Karpas-422 (cell line): ENCODE measurements at regions not wholly inside any gene's neighbourhood (a gene's known extent, or its start where the extent isn't known, plus 50 kb on each side); places are given as distances from the start of the nearest gene placed in this dataset.

Experiments used
- DNase-seq: peaks from one replicate; pipeline ENCODE4 v3.0.0-alpha.2; 2015
- H2AFZ ChIP-seq: fragments of 200-600 bp; sonication (generic); 2 replicates; pipeline ENCODE4 v1.6.1; 2014; ENCODE audit warnings: antibody characterized with exemption, low read length, mixed read lengths
- H3K27ac ChIP-seq: fragments of 200-600 bp; sonication (generic); 2 replicates; pipeline ENCODE4 v1.5.1; 2014; ENCODE audit warnings: mild to moderate bottlenecking, low read length, moderate library complexity
- H3K27me3 ChIP-seq: fragments of 200-600 bp; sonication (generic); 2 replicates; pipeline ENCODE4 v1.6.1; 2014; ENCODE audit warnings: low read length, mixed read lengths
- H3K36me3 ChIP-seq: fragments of 200-600 bp; sonication (generic); 2 replicates; pipeline ENCODE4 v1.6.1; 2014; ENCODE audit warnings: low read length, mixed read lengths; ENCODE audit not compliant: insufficient read depth
- H3K4me1 ChIP-seq: fragments of 200-600 bp; sonication (generic); 2 replicates; pipeline ENCODE4 v1.6.1; 2014; ENCODE audit warnings: mild to moderate bottlenecking, low read length, mixed read lengths
- H3K4me2 ChIP-seq: fragments of 200-600 bp; sonication (generic); 2 replicates; pipeline ENCODE4 v1.6.1; 2014; ENCODE audit warnings: low read length, low read depth, mild to moderate bottlenecking; ENCODE audit not compliant: poor library complexity, severe bottlenecking
- H3K4me3 ChIP-seq: fragments of 200-600 bp; sonication (generic); 2 replicates; pipeline ENCODE4 v1.5.1; 2014; ENCODE audit warnings: mild to moderate bottlenecking, antibody characterized with exemption, low read length, mixed read lengths
- H3K79me2 ChIP-seq: fragments of 200-600 bp; sonication (generic); 2 replicates; pipeline ENCODE4 v1.6.1; 2014; ENCODE audit warnings: mild to moderate bottlenecking, low read length, mixed read lengths
- H3K9ac ChIP-seq: fragments of 200-600 bp; sonication (generic); 2 replicates; pipeline ENCODE4 v1.6.0; 2014; ENCODE audit warnings: low read length
- H3K9me2 ChIP-seq: fragments of 200-600 bp; sonication (generic), shearing (Covaris generic); replicated peaks from 2 replicates; pipeline ENCODE4 v1.6.0; 2014; ENCODE audit warnings: mild to moderate bottlenecking, low read length, moderate library complexity; ENCODE audit not compliant: insufficient read depth
- H3K9me3 ChIP-seq: fragments of 300-700, 200-600 bp; sonication (generic); 2 replicates; pipeline ENCODE4 v1.6.1; 2014; ENCODE audit warnings: low read length, mixed read lengths
- H4K20me1 ChIP-seq: fragments of 200-600 bp; sonication (generic); 2 replicates; pipeline ENCODE4 v1.6.1; 2014; ENCODE audit warnings: mild to moderate bottlenecking, antibody characterized with exemption, low read length, low read depth; ENCODE audit not compliant: insufficient read depth

DNA sequence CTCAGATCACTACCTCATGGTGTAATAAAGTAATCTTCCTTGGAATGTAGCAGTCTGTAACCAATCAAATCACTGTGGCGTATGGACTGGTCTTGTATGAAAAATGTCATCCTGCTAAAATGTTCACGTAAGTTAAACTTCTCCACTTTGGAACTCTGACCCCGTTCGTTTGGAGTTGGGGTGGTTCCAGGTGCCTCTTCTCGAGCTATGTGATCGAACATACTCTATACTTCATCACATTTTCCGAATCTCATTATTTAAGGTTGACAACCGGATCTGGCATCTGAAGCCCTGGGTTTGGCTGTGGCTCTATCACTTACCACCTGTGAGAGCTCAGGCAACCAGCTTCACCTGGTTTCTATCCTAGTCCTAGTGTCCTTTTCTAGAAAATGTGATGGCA, 148.0 kb upstream of the MYCN start:
- Histone ChIP-seq H3K9me3 (no peaks in the 10 kb centered on the region), H3K27ac (no peak overlapping the region), H4K20me1 (no peaks in the 10 kb centered on the region), H3K27me3 (no peaks in the 10 kb centered on the region), H2AFZ (no peak overlapping the region), H3K4me2 (no peak overlapping the region), H3K79me2 (no peaks in the 10 kb centered on the region), H3K9ac (no peak overlapping the region), H3K4me1 (no peaks in the 10 kb centered on the region), H3K4me3 (no peak overlapping the region), H3K36me3 (no peaks in the 10 kb centered on the region), H3K9me2 (no peaks in the 10 kb centered on the region)
- no peak for DNase-seq

- no peak for DNase-seq
- no peak overlapping the region for H3K27ac ChIP-seq
- H3K4me2 ChIP-seq = no peak overlapping the region
- no peaks in the 10 kb centered on the region for H3K9me2 ChIP-seq
- H3K27me3 ChIP-seq = no peaks in the 10 kb centered on the region
- no peaks in the 10 kb centered on the region for H3K36me3 ChIP-seq
- H3K79me2 ChIP-seq = no peaks in the 10 kb centered on the region
- H2AFZ ChIP-seq = no peak overlapping the region
- H3K4me3 ChIP-seq = no peak overlapping the region
- no peak overlapping the region for H3K9ac ChIP-seq
- no peaks in the 10 kb centered on the region for H3K9me3 ChIP-seq
- H3K4me1 ChIP-seq = no peaks in the 10 kb centered on the region
- no peaks in the 10 kb centered on the region for H4K20me1 ChIP-seq
Observed at GRCh38 chr2:15793078-15793913, 147.1 kb upstream of the MYCN start.

DNA sequence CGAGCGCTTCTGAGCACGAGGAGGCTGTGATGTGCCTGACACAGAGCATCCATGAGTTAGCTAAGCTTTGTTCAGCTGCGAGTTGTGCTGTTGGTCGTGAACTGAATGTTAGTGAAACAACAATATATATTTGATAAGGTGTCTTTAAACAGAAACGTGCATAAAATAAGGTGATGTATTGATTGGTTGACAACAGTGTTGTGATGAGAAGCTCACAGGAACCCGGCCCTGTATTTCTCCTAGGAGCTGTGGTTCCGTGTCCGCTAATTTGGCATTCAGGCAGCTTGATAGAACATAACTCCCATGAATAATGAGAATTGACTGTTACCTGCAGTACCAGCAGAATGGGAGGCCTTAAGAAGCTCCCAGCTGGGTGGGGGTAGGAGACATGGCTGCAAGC, 146.4 kb upstream of the MYCN start:
- Histone ChIP-seq H3K9me2 (no peaks in the 10 kb centered on the region), H3K4me1 (no peaks in the 10 kb centered on the region), H3K27ac (no peak overlapping the region), H4K20me1 (no peaks in the 10 kb centered on the region), H3K4me2 (no peak overlapping the region), H3K9ac (no peak overlapping the region), H3K36me3 (no peaks in the 10 kb centered on the region), H3K27me3 (no peaks in the 10 kb centered on the region), H2AFZ (no peak overlapping the region), H3K4me3 (no peak overlapping the region), H3K79me2 (no peaks in the 10 kb centered on the region), H3K9me3 (no peaks in the 10 kb centered on the region)
- DNase-seq = no peak

DNA sequence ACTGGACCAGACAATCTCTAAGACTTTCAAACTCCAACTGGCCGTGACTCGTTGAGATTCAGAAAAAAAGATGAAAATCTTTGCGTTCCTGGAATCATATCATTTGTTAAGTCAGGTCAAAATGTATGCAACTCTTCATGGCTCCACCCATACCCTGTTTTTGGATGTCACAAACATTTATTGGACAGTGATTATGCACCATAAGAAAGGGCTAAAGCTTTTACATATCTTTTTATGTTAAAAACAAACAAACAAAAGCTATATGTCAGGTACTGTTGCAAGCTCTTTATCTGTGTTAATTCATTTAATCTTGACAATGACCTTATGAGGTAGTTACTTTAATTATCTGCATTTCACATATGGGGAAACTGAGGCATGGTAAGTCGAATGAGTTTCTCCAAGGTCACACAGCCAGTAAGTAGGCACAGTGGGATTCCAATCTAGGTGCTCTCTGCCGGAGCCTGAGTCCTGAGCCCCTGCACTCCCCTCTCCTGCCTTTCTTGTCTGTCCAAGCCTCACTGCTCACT, 145.7 kb upstream of the MYCN start:
- Histone ChIP-seq H2AFZ (no peak overlapping the region), H3K4me3 (no peak overlapping the region), H3K4me2 (no peak overlapping the region), H3K27me3 (no peaks in the 10 kb centered on the region), H3K36me3 (no peaks in the 10 kb centered on the region), H3K9ac (no peak overlapping the region), H3K79me2 (no peaks in the 10 kb centered on the region), H4K20me1 (no peaks in the 10 kb centered on the region), H3K27ac (no peak overlapping the region), H3K9me2 (no peaks in the 10 kb centered on the region), H3K4me1 (no peaks in the 10 kb centered on the region), H3K9me3 (no peaks in the 10 kb centered on the region)
- DNase-seq = no peak

GRCh38 chr2:15795426-15795825, 144.9 kb upstream of the MYCN start:
- no peak overlapping the region for H2AFZ ChIP-seq
- no peaks in the 10 kb centered on the region for H3K9me3 ChIP-seq
- H3K27me3 ChIP-seq = no peaks in the 10 kb centered on the region
- no peaks in the 10 kb centered on the region for H3K79me2 ChIP-seq
- H3K9ac ChIP-seq = no peak overlapping the region
- no peaks in the 10 kb centered on the region for H3K36me3 ChIP-seq
- no peaks in the 10 kb centered on the region for H3K9me2 ChIP-seq
- DNase-seq = no peak
- no peak overlapping the region for H3K27ac ChIP-seq
- H3K4me2 ChIP-seq = no peak overlapping the region
- H3K4me1 ChIP-seq = no peaks in the 10 kb centered on the region
- H4K20me1 ChIP-seq = no peaks in the 10 kb centered on the region
- H3K4me3 ChIP-seq = no peak overlapping the region

- DNase-seq = no peak
- Histone ChIP-seq H3K9me2 (no peaks in the 10 kb centered on the region), H3K9me3 (no peaks in the 10 kb centered on the region), H3K36me3 (no peaks in the 10 kb centered on the region), H3K4me2 (no peak overlapping the region), H3K9ac (no peak overlapping the region), H3K79me2 (no peaks in the 10 kb centered on the region), H2AFZ (no peak overlapping the region), H3K4me3 (no peak overlapping the region), H3K27ac (no peak overlapping the region), H4K20me1 (no peaks in the 10 kb centered on the region), H3K27me3 (no peaks in the 10 kb centered on the region), H3K4me1 (no peaks in the 10 kb centered on the region)
Observed at GRCh38 chr2:15796167-15796942, 144.0 kb upstream of the MYCN start.

DNA sequence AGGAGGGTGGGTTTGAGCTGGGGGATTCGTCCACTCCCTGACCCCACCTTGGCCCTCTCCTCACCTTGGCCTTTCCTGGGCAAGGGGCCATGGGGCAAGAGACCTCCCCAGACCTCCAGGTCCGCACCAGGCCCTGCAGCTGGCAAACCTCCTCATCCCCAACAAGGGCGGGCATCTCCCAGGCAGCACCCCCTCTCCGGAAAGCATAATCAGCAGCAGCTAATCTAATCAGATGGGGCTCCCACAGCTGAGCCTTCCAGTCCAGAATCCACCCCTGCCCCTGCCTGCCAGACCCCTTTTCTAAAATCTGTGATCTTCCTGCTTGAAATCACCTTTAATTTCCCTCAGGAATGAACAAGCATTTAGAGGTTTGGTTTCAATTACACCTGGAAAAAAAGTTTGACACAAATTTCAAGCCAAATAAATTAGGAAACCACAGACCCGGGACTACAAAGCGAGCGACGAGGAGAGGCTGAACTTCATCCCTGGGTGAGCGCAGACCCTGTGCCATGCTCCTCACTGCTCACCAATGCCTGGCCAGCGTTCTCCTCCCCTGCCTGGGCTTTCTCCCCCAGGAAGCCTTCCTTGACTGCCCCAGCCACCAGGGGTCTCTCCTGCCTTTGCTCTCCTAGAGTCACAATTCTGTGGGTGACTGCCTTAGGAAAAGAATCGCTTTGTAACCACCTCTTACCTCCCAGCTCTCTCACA, 143.0 kb upstream of the MYCN start:
- no peak overlapping the region for H3K9ac ChIP-seq
- H3K79me2 ChIP-seq = no peaks in the 10 kb centered on the region
- no peak for DNase-seq
- H4K20me1 ChIP-seq = no peaks in the 10 kb centered on the region
- H3K36me3 ChIP-seq = no peaks in the 10 kb centered on the region
- H3K4me2 ChIP-seq = no peak overlapping the region
- H3K9me3 ChIP-seq = no peaks in the 10 kb centered on the region
- H2AFZ ChIP-seq = no peak overlapping the region
- no peak overlapping the region for H3K27ac ChIP-seq
- no peaks in the 10 kb centered on the region for H3K27me3 ChIP-seq
- H3K4me1 ChIP-seq = no peaks in the 10 kb centered on the region
- H3K4me3 ChIP-seq = no peak overlapping the region
- H3K9me2 ChIP-seq = no peaks in the 10 kb centered on the region

DNA sequence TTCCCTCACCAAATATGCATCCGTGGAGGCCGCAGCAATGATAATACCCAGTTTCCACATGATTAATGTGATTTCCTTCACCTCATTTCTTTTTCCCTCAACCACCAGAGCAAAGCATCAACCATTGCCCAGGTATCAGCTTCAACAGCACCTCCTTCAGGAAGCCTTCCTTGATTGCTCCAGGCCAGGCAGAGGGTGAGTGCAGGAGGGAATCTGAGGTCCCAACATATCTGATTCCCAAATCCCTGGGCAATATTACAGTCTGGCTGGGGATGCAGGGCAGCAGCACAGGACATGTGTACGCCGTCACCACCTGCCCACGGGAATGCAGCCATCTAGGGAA, 142.4 kb upstream of the MYCN start:
- Histone ChIP-seq H3K27ac (no peak overlapping the region), H3K9me2 (no peaks in the 10 kb centered on the region), H3K4me1 (no peaks in the 10 kb centered on the region)

More for the DNA sequence above, 142.4 kb upstream of the MYCN start:
- H3K79me2 ChIP-seq = no peaks in the 10 kb centered on the region
- H3K9me3 ChIP-seq = no peaks in the 10 kb centered on the region
- no peaks in the 10 kb centered on the region for H3K27me3 ChIP-seq
- H3K4me2 ChIP-seq = no peak overlapping the region
- DNase-seq = no peak
- no peaks in the 10 kb centered on the region for H4K20me1 ChIP-seq
- H2AFZ ChIP-seq = no peak overlapping the region
- H3K36me3 ChIP-seq = no peaks in the 10 kb centered on the region
- H3K9ac ChIP-seq = no peak overlapping the region
- no peak overlapping the region for H3K4me3 ChIP-seq
